ENCODE measurements at regions not wholly inside any gene's neighbourhood (a gene's known extent, or its start where the extent isn't known, plus 50 kb on each side); places are given as distances from the start of the nearest gene placed in this dataset.

- no peak for ATAC-seq (ENCODE audit: low read depth)
- no peaks in the 10 kb centered on the region for H3K9me3 Mint-ChIP-seq (ENCODE audit: insufficient read depth)
- Histone ChIP-seq H3K4me3 (ENCODE audit: control extremely low read depth in 1 of 5, extremely low read depth in 1 of 5, insufficient read depth in 1 of 5, low read depth in 2 of 5, low read length in 4 of 5) (no peak overlapping the region), H4K20me1 (ENCODE audit: control insufficient read depth, insufficient read depth, low read length, poor library complexity, severe bottlenecking) (no peaks in the 10 kb centered on the region), H3K9ac (ENCODE audit: low read length) (no peak overlapping the region), H3K79me2 (ENCODE audit: control insufficient read depth, insufficient read depth, low read length) (no peaks in the 10 kb centered on the region), H3K9me3 (ENCODE audit: control extremely low read depth in 1 of 3, control insufficient read depth in 2 of 3, insufficient read depth in 1 of 3, low read length in 2 of 3) (no peaks in the 10 kb centered on the region), H3K27ac (ENCODE audit: low read length in 2 of 2) (no peak overlapping the region), H3K27me3 (replicated peaks in 1 of 4; ENCODE audit: control extremely low read depth in 1 of 4, control insufficient read depth in 3 of 4, insufficient read depth in 4 of 4, low read length in 3 of 4) (peaks cover 0 to 6% (median 2%) of the 10 kb centered on the region in 4 experiments), H3K4me1 (ENCODE audit: control insufficient read depth in 2 of 2, insufficient read depth in 2 of 2, low read length in 2 of 2) (peaks cover 15 to 26% of the 10 kb centered on the region in 2 donors), H2AFZ (ENCODE audit: insufficient read depth, low read depth, low read length, poor library complexity, severe bottlenecking) (no peak overlapping the region), H3K36me3 (replicated peaks in 1 of 2; ENCODE audit: control extremely low read depth in 1 of 2, control insufficient read depth in 1 of 2, extremely low read depth in 1 of 2, insufficient read depth in 2 of 2, low read length in 1 of 2) (no peaks in the 10 kb centered on the region), H3K4me2 (replicated peaks; ENCODE audit: low read depth, low read length, poor library complexity, severe bottlenecking) (no peak overlapping the region)
- ChIA-PET CTCF (no interaction called here), POLR2A (interaction anchor here (1.5 kb wide), 1 partner anchor 8 kb away, joined by 4 read pairs; no protein-coding TSS in a partner anchor)
- no peak for DNase-seq
- H3K4me1 Mint-ChIP-seq = peaks cover 29% of the 10 kb centered on the region
- intact Hi-C loops (cut with micrococcal nuclease) = loop anchor here (10.0 kb wide), 1 partner anchor 478 kb away; no protein-coding TSS in a partner anchor
- TF ChIP-seq CTCF (IDR thresholded peaks at IDR 0.05) (no peak), EZH2 (IDR thresholded peaks at IDR 0.05; ENCODE audit: borderline replicate concordance, insufficient read depth, low read depth, low read length, poor library complexity, severe bottlenecking) (no peak)
- H3K27ac Mint-ChIP-seq = no peak overlapping the region
- no peak overlapping the region for H3K4me3 Mint-ChIP-seq
- no peaks in the 10 kb centered on the region for H3K27me3 Mint-ChIP-seq
- 91% methylated on average over 17 of the region's 19 CpGs for WGBS (ENCODE audit: insufficient coverage)
Measured at GRCh38 chr1:234972411-234973191, 156.0 kb downstream of the TOMM20 start.

GRCh38 chr1:234971586-234972297 lies 156.9 kb downstream of the TOMM20 start:
- POLR2A ChIA-PET = interaction anchor here (1.5 kb wide), 1 partner anchor 9 kb away, joined by 4 read pairs; no protein-coding TSS in a partner anchor

More at GRCh38 chr1:234971586-234972297, 156.9 kb downstream of the TOMM20 start:
- CTCF ChIA-PET = no interaction called here
- H3K4me2 ChIP-seq (replicated peaks; ENCODE audit: low read depth, low read length, poor library complexity, severe bottlenecking) = no peak overlapping the region
- TF ChIP-seq CTCF (IDR thresholded peaks at IDR 0.05) (no peak), EZH2 (IDR thresholded peaks at IDR 0.05; ENCODE audit: borderline replicate concordance, insufficient read depth, low read depth, low read length, poor library complexity, severe bottlenecking) (no peak)
- Mint-ChIP-seq H3K27ac (no peak overlapping the region), H3K4me3 (no peak overlapping the region), H3K9me3 (ENCODE audit: insufficient read depth) (no peaks in the 10 kb centered on the region), H3K27me3 (no peaks in the 10 kb centered on the region), H3K4me1 (peaks cover 21% of the 10 kb centered on the region)
- peaks cover 0 to 6% (median 2%) of the 10 kb centered on the region in 4 experiments for H3K27me3 ChIP-seq (replicated peaks in 1 of 4; ENCODE audit: control extremely low read depth in 1 of 4, control insufficient read depth in 3 of 4, insufficient read depth in 4 of 4, low read length in 3 of 4)
- H3K4me3 ChIP-seq (ENCODE audit: control extremely low read depth in 1 of 5, extremely low read depth in 1 of 5, insufficient read depth in 1 of 5, low read depth in 2 of 5, low read length in 4 of 5) = no peak overlapping the region
- WGBS (ENCODE audit: insufficient coverage) = 93% methylated on average over 8 of the region's 9 CpGs
- ATAC-seq (ENCODE audit: low read depth) (no peak), DNase-seq (no peak)
- no peaks in the 10 kb centered on the region for H3K79me2 ChIP-seq (ENCODE audit: control insufficient read depth, insufficient read depth, low read length)
- intact Hi-C loops (cut with micrococcal nuclease) = loop anchor here (10.0 kb wide), 1 partner anchor 477 kb away; no protein-coding TSS in a partner anchor
- no peaks in the 10 kb centered on the region for H3K36me3 ChIP-seq (replicated peaks in 1 of 2; ENCODE audit: control extremely low read depth in 1 of 2, control insufficient read depth in 1 of 2, extremely low read depth in 1 of 2, insufficient read depth in 2 of 2, low read length in 1 of 2)
- no peak overlapping the region for H3K27ac ChIP-seq (ENCODE audit: low read length in 2 of 2)
- no peak overlapping the region for H2AFZ ChIP-seq (ENCODE audit: insufficient read depth, low read depth, low read length, poor library complexity, severe bottlenecking)
- H3K9me3 ChIP-seq (ENCODE audit: control extremely low read depth in 1 of 3, control insufficient read depth in 2 of 3, insufficient read depth in 1 of 3, low read length in 2 of 3) = no peaks in the 10 kb centered on the region
- no peak overlapping the region for H3K9ac ChIP-seq (ENCODE audit: low read length)
- no peaks in the 10 kb centered on the region for H4K20me1 ChIP-seq (ENCODE audit: control insufficient read depth, insufficient read depth, low read length, poor library complexity, severe bottlenecking)
- peaks cover 10 to 17% of the 10 kb centered on the region in 2 donors for H3K4me1 ChIP-seq (ENCODE audit: control insufficient read depth in 2 of 2, insufficient read depth in 2 of 2, low read length in 2 of 2)
